ENCODE measurements at regions not wholly inside any gene's neighbourhood (a gene's known extent, or its start where the extent isn't known, plus 50 kb on each side); places are given as distances from the start of the nearest gene placed in this dataset.
"Not testable (repeated sequence)": the region's sequence is repeated elsewhere in the genome, so short reads cannot be mapped to it uniquely, and the experiment has no call there.

- DNase-seq: no peak
Measured at GRCh38 chr11:92022499-92022898, 202.1 kb upstream of the FAT3 start.

DNA sequence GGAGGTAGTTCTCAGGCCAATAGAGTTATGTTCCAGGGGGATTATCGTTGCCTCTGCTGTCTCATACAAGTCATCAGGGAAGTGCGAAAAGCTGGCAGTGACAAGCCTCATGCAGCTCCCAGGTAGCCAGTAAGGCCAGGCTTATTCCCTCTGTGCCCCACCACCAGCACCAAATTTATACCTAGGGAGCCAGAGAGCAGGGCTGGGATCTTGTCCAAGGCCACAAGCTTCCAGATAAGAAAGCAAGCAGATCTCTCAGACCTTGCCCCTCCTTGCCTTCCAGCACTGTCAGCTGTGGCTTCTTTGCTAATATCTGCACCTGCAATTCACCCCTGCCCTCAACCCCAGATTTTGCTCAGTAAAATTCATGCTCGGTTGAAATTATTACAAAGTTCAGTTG lies 206.3 kb upstream of the FAT3 start:
- DNase-seq: no peak

- DNase-seq: no peak
Measured at GRCh38 chr11:92008249-92008648, 216.4 kb upstream of the FAT3 start.

DNA sequence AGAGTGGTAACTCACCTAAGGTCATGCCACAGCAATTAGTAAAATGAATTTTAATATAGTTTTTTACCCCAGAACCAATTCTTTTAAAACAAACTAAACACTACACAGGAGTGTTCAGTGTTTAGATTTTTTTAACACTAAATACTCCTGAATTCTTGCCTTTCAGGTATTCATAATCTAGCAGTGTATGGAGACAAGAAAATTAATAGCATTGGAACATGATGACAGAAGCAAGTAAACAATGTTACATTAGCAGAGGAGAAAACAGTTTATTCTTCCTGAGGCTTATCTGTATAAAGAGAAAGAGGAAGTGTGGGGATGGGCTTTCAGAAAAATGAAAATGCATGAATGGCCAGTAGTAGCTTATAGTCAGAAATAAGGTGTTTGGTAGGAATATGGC lies 222.1 kb upstream of the FAT3 start:
- DNase-seq: no peak

GRCh38 chr11:91998481-91998880 lies 226.1 kb upstream of the FAT3 start:
- no peak for DNase-seq

GRCh38 chr11:91997226-91997625 lies 227.4 kb upstream of the FAT3 start:
- DNase-seq: no peak

- no peak for DNase-seq
Measured at GRCh38 chr11:91996526-91996925, 228.1 kb upstream of the FAT3 start.

- not testable (repeated sequence) for DNase-seq
Measured at GRCh38 chr11:91988443-91988842, 236.2 kb upstream of the FAT3 start.

DNA sequence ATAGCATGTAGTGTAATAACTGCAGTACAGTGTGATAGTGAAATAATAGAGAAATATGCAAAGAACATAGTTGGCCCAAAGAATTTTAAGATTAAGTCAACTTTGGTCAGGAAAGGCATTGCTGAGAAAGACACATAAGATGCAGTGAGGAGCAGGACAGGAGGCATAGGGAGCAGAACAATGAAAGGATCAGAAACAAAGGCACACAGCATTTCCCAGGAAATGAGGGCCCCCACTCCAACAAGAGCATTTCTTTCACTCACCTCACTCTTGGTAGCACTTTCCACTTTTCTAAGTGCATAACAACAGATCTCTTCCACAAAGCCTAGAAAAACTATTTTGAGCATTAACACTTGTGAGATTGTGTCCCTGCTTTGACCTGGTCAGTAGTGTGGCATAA lies 238.4 kb upstream of the FAT3 start:
- DNase-seq: no peak

DNA sequence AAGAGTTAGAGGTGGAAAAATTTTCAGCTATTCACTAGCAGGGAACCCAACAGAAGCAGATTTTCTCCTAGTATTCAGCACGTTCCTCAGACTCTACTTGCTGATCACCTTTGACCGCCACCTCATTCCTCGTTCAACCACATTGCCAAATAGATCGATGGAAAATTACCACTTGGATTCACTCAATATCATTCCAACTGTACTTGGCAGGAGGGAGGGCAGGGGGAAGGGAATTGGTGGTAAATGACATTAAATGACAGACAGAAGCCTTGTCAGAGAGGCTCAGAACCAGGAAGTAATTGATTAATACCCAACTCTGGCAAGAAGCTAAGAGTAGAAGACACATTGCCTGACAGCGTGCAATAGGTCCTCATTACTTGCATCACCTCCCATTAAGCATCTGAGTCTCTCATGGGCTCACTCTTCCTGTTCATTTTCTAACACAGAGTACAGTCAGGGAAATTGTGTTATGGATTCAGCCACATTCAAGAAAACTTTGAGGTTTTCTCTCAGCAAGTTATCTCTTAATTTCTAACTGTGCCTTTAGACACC lies 240.5 kb upstream of the FAT3 start:
- DNase-seq: no peak

GRCh38 chr11:91981995-91982394 lies 242.6 kb upstream of the FAT3 start:
- DNase-seq: peak; percentile 99

- no peak for DNase-seq
Measured at GRCh38 chr11:91979775-91980174, 244.8 kb upstream of the FAT3 start.

GRCh38 chr11:91978747-91979146 lies 245.9 kb upstream of the FAT3 start:
- DNase-seq: peak; percentile 44

GRCh38 chr11:91972665-91973266 lies 251.9 kb upstream of the FAT3 start:
- no peak for DNase-seq

GRCh38 chr11:91970624-91971023 lies 254.0 kb upstream of the FAT3 start:
- no peak for DNase-seq

DNA sequence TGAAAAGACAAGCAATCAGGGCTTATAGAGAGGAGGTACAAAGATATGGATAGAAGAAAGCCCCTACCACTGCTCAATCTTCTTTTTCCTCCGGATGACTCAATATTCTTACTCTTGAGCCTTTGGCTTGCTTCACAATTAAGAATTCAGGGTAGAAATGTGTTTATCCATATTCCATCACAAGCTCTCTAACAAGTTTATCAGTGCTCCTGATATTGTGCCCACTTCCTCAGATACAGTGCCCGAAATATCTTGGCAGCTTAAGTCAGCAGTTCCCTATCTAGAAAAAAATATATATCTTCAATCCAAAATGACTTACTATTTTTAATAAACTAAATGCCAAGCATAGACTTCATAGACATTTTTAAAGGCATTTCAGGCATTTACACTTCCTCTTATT lies 255.1 kb upstream of the FAT3 start:
- no peak for DNase-seq

- DNase-seq: no peak
Measured at GRCh38 chr11:91967691-91968045, 256.9 kb upstream of the FAT3 start.

- no peak for DNase-seq
Measured at GRCh38 chr11:91967026-91967690, 257.5 kb upstream of the FAT3 start.

DNA sequence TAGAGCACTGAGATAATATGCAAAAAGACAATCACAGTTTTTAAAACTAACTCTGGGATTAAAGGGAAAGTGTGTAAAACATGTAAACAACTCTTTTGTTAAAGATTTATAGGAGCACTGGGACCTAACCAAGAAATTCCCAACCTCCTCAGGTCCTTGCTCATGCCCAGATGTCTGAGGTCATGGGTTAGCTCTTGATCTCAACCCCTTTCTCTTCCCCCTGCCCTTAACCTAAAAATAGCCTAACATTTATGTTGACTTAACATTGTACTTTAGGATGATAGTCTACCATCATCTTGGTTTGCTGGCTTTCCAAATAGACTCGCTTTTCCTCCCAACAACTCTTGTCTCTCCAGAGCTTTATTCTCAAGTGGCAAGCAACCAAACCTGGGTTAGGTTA lies 258.2 kb upstream of the FAT3 start:
- DNase-seq: no peak

DNA sequence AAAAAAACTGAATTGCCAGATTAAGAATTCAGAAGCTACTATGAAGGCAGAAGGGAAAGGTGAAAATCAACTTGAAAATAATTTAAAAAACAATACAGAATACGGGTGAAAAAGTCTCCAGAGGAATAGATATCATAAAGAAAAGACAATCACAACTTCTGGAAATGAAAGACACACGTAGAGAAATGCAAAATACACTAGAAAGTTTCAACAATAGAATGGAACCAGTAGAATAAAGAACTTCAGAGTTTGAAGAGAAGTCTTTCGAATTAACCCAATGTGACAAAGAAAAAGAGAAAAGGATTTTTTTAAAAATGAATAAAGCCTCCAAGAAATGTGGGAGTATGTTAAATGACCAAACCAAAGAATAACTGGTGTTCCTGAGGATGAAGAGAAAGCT lies 263.8 kb upstream of the FAT3 start:
- DNase-seq: no peak

GRCh38 chr11:91959411-91959810 lies 265.2 kb upstream of the FAT3 start:
- no peak for DNase-seq

GRCh38 chr11:91956711-91957110 lies 267.9 kb upstream of the FAT3 start:
- DNase-seq: no peak

DNA sequence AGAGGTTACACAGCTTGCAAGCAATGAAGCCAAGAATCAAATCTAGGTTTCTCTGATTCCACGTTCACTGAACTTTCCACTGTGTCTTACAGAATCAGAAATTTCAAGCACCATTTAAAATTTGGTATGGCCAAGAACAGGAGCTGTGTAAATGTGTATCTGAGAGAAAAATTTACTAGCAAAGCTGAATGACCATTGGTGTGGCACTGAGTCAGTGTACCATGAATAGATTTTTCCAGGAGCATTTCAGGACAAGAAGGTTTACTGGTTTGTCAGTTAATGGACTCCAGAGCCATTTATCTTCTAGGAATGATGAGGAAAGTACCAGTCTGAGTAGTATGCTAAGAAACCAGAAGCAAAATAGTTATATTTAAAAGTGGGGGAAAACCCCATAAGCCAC lies 269.4 kb upstream of the FAT3 start:
- DNase-seq: no peak

GRCh38 chr11:91952056-91952455 lies 272.6 kb upstream of the FAT3 start:
- DNase-seq: no peak

Data from fibroblast of skin of right quadriceps (primary cell).